Activated naive CD8-positive, alpha-beta T cell treated with anti-CD3 and anti-CD28 coated beads, Interleukin-2, amount 10 ng/mL, durations not matched to agents 7 days and 5 days (primary cell): ENCODE measurements at regions not wholly inside any gene's neighbourhood (a gene's known extent, or its start where the extent isn't known, plus 50 kb on each side); places are given as distances from the start of the nearest gene placed in this dataset.

ENCODE experiments used
- ATAC-seq: fragments of 150-1000 bp; cut with Tn5 transposase; one replicate; pipeline ENCODE4 v1.10.0; 2021; ENCODE audit warnings: low read depth, moderate library complexity
- POLR2A ChIA-PET: fragments of 350-600 bp; sonication (Branson Sonifier 250); formaldehyde crosslinking; loops from one replicate; lab custom pipeline; 2021; ENCODE audit warnings: antibody characterized with exemption; lab: Charles Lee
- DNase-seq: peaks from one replicate; pipeline ENCODE4 v3.0.0; 2021
- H3K27ac Mint-ChIP-seq: one replicate; pipeline ENCODE4 v1.8.0; 2022; ENCODE audit warnings: mild to moderate bottlenecking, mixed read lengths
- H3K27me3 Mint-ChIP-seq: one replicate; pipeline ENCODE4 v1.8.0; 2022; ENCODE audit warnings: mild to moderate bottlenecking, moderate library complexity, mixed read lengths
- H3K36me3 Mint-ChIP-seq: one replicate; pipeline ENCODE4 v1.8.0; 2021; ENCODE audit warnings: mild to moderate bottlenecking, mixed read lengths
- H3K4me1 Mint-ChIP-seq: one replicate; pipeline ENCODE4 v1.8.0; 2021; ENCODE audit warnings: mixed read lengths
- H3K4me3 Mint-ChIP-seq: one replicate; pipeline ENCODE4 v1.8.0; 2022; ENCODE audit warnings: mild to moderate bottlenecking, moderate library complexity, mixed read lengths
- H3K9me3 Mint-ChIP-seq: one replicate; pipeline ENCODE4 v1.8.0; 2021; ENCODE audit warnings: mixed read lengths

- peaks cover 40% of the 10 kb centered on the region for H3K4me1 Mint-ChIP-seq
- no peaks in the 10 kb centered on the region for H3K27me3 Mint-ChIP-seq
- DNase-seq = no peak
- H3K36me3 Mint-ChIP-seq = no peaks in the 10 kb centered on the region
- POLR2A ChIA-PET = no interaction called here
- H3K4me3 Mint-ChIP-seq = no peak overlapping the region
- no peak overlapping the region for H3K27ac Mint-ChIP-seq
- no peaks in the 10 kb centered on the region for H3K9me3 Mint-ChIP-seq
- no peak for ATAC-seq
Observed at GRCh38 chr7:50153148-50153547, 60.1 kb upstream of the ZPBP start.

- no peak overlapping the region for H3K27ac Mint-ChIP-seq
- H3K4me1 Mint-ChIP-seq = peaks cover 46% of the 10 kb centered on the region
- no peak overlapping the region for H3K4me3 Mint-ChIP-seq
- no peaks in the 10 kb centered on the region for H3K36me3 Mint-ChIP-seq
- ATAC-seq (no peak), DNase-seq (no peak)
- POLR2A ChIA-PET = no interaction called here
- no peaks in the 10 kb centered on the region for H3K9me3 Mint-ChIP-seq
- no peaks in the 10 kb centered on the region for H3K27me3 Mint-ChIP-seq
Observed at GRCh38 chr7:50152486-50152885, 59.4 kb upstream of the ZPBP start.

- no peak for ATAC-seq
- Mint-ChIP-seq H3K27ac (no peak overlapping the region), H3K4me1 (peaks cover 48% of the 10 kb centered on the region), H3K36me3 (no peaks in the 10 kb centered on the region), H3K9me3 (no peaks in the 10 kb centered on the region), H3K27me3 (no peaks in the 10 kb centered on the region), H3K4me3 (no peak overlapping the region)
- POLR2A ChIA-PET = no interaction called here
- no peak for DNase-seq
Observed at GRCh38 chr7:50151661-50152060, 58.6 kb upstream of the ZPBP start.

DNA sequence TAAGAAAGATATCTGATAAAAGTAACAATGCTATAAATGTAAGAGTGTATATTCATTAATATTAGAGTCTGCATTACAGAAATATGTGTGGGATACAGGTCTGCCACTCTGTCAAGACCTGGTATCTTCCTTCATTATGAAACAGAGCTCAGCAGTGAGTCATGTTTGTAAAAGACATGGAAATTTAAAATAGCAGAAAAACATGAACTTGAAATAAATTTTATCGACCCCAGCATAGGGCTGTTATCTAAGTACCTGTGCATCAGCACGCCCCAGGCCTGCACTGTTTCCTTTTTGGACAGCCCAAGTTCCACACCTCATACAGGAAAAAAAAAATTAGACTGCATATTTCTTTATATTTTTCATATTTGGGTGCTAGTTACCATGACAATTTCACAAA, 58.0 kb upstream of the ZPBP start:
- Mint-ChIP-seq H3K4me3 (no peak overlapping the region), H3K9me3 (no peaks in the 10 kb centered on the region), H3K36me3 (no peaks in the 10 kb centered on the region), H3K27me3 (no peaks in the 10 kb centered on the region), H3K27ac (no peak overlapping the region), H3K4me1 (peaks cover 49% of the 10 kb centered on the region)
- POLR2A ChIA-PET = interaction anchor here (3.1 kb wide), 1 partner anchor 299 kb away, joined by 8 read pairs; the partner anchor contains the start of gene FIGNL1
- no peak for ATAC-seq
- no peak for DNase-seq

- Mint-ChIP-seq H3K36me3 (no peaks in the 10 kb centered on the region), H3K27me3 (no peaks in the 10 kb centered on the region), H3K4me1 (peaks cover 53% of the 10 kb centered on the region), H3K9me3 (no peaks in the 10 kb centered on the region), H3K27ac (peak overlapping the region; percentile 26), H3K4me3 (no peak overlapping the region)
- POLR2A ChIA-PET = interaction anchor here (0.6 to 3.1 kb wide), 4 partner anchors 18 to 459 kb away, joined by 4 to 8 read pairs (median 4); partner anchors contain the start of gene FIGNL1
- DNase-seq = no peak
- peak; percentile 21 for ATAC-seq
Observed at GRCh38 chr7:50149369-50149768, 56.3 kb upstream of the ZPBP start.

DNA sequence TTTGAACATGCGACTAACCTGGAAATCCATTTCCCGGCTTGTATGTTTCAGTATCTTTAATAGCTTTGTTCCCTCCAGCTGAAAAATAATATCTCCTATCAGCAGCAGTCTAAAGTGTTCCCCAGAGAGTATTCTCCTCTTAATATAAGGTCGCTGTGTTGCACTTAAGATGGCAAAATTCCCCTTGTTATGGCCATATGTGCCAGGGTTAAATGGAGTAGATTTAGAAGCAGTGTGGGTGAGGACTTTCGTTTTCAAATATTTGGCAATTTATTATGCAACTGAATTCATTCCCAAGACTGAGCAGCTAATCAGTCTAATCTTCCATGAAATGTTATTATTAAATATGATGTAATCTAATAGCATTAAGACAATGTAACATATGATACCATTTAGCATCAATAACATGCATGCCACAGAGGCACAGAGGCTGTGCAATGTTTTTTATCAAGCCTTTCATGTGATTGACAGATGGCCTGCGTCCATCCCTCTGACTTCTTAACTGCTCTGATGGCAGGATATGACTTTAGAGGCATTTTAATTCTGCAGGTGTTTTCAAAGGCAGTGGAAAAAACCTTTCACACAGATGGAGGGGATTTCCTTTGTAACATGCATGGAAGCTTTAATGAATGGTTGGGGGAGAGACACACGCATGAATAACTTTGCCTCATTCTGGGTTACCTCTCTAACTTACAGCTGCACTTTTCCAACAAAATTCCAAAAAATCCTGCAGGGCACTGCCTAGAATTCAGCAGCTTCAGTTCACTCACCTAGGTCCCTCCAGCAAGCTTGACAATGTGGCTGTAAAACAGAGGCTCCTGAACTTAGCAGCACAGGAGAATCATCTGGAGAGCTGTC, 55.1 kb upstream of the ZPBP start:
- peak overlapping the region; percentile 56 for H3K4me3 Mint-ChIP-seq
- H3K27ac Mint-ChIP-seq = peak overlapping the region; percentile 67
- POLR2A ChIA-PET = interaction anchor here (0.7 to 3.1 kb wide), 2 partner anchors 103 to 302 kb away, joined by 3 to 8 read pairs; partner anchors contain the start of gene FIGNL1
- ATAC-seq (peak; percentile 74), DNase-seq (no peak)
- peaks cover 59% of the 10 kb centered on the region for H3K4me1 Mint-ChIP-seq
- H3K27me3 Mint-ChIP-seq = no peaks in the 10 kb centered on the region
- H3K36me3 Mint-ChIP-seq = no peaks in the 10 kb centered on the region
- no peaks in the 10 kb centered on the region for H3K9me3 Mint-ChIP-seq

DNA sequence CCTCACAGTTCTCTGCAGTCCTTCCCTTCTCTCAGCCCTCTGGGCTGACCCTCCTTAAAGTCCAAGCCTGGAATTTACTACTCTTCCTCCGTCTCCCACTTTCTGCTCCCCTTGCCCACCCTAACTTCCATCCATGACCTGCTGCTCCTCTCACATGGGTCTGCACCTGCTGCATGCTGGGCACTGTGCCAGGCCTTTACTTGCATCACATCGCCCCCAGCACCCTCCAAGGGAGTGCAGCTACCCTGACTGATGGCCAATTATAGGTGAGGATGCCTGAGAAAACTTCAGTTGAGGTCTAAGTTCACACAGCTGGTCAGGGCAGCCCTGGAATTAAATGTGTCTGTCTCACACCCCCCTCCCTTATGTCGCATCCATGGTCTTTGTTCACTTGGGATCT, 53.6 kb upstream of the ZPBP start:
- Mint-ChIP-seq H3K36me3 (no peaks in the 10 kb centered on the region), H3K4me1 (peaks cover 57% of the 10 kb centered on the region), H3K4me3 (no peak overlapping the region), H3K27ac (peak overlapping the region; percentile 69), H3K9me3 (no peaks in the 10 kb centered on the region), H3K27me3 (no peaks in the 10 kb centered on the region)
- ATAC-seq = no peak
- DNase-seq = no peak
- POLR2A ChIA-PET = no interaction called here

GRCh38 chr7:50145801-50146338, 52.8 kb upstream of the ZPBP start:
- Mint-ChIP-seq H3K27me3 (no peaks in the 10 kb centered on the region), H3K36me3 (no peaks in the 10 kb centered on the region), H3K9me3 (no peaks in the 10 kb centered on the region), H3K4me3 (peak overlapping the region; percentile 12), H3K27ac (peak overlapping the region; percentile 74), H3K4me1 (peaks cover 55% of the 10 kb centered on the region)
- POLR2A ChIA-PET = interaction anchor here (2.1 kb wide), 1 partner anchor 10 kb away, joined by 6 read pairs; no protein-coding TSS in a partner anchor
- ATAC-seq = no peak
- DNase-seq = no peak

DNA sequence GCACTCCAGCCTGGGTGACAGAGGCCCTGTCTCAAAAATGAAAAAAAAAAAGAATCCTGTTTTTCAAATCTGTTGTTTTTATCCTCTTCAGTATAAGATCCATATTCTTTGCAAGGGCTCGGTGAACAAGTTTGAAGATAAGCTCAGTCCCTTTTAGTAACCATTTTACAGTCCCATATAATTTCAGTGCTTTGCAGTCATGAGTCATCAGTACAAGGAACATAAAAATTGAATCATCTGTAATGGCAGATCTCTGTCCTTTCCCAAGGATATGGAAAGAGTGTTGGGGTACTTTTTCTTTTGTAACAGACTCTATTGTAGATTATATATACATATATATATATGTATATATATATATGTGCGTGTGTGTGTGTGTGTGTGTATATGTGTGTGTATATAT, 52.2 kb upstream of the ZPBP start:
- H3K27ac Mint-ChIP-seq = peak overlapping the region; percentile 60

More for the DNA sequence above, 52.2 kb upstream of the ZPBP start:
- Mint-ChIP-seq H3K27me3 (no peaks in the 10 kb centered on the region), H3K4me1 (peaks cover 53% of the 10 kb centered on the region), H3K4me3 (no peak overlapping the region), H3K9me3 (no peaks in the 10 kb centered on the region), H3K36me3 (no peaks in the 10 kb centered on the region)
- DNase-seq = no peak
- POLR2A ChIA-PET = interaction anchor here (2.1 kb wide), 1 partner anchor 11 kb away, joined by 6 read pairs; no protein-coding TSS in a partner anchor
- ATAC-seq = no peak
